ENCODE measurements at regions not wholly inside any gene's neighbourhood (a gene's known extent, or its start where the extent isn't known, plus 50 kb on each side); places are given as distances from the start of the nearest gene placed in this dataset.
"Not testable (repeated sequence)": the region's sequence is repeated elsewhere in the genome, so short reads cannot be mapped to it uniquely, and the experiment has no call there.

- Histone ChIP-seq H3K4me1 (peaks cover 0 to 30% (median 8%) of the 10 kb centered on the region in 3 donors), H3K27me3 (no peaks in the 10 kb centered on the region), H3K4me3 (no peak overlapping the region), H3K36me3 (no peaks in the 10 kb centered on the region), H3K27ac (no peak overlapping the region), H3K9me3 (no peaks in the 10 kb centered on the region)
- ATAC-seq = no peak
- TF ChIP-seq, protein P1, sequence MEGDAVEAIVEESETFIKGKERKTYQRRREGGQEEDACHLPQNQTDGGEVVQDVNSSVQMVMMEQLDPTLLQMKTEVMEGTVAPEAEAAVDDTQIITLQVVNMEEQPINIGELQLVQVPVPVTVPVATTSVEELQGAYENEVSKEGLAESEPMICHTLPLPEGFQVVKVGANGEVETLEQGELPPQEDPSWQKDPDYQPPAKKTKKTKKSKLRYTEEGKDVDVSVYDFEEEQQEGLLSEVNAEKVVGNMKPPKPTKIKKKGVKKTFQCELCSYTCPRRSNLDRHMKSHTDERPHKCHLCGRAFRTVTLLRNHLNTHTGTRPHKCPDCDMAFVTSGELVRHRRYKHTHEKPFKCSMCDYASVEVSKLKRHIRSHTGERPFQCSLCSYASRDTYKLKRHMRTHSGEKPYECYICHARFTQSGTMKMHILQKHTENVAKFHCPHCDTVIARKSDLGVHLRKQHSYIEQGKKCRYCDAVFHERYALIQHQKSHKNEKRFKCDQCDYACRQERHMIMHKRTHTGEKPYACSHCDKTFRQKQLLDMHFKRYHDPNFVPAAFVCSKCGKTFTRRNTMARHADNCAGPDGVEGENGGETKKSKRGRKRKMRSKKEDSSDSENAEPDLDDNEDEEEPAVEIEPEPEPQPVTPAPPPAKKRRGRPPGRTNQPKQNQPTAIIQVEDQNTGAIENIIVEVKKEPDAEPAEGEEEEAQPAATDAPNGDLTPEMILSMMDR (IDR thresholded peaks at IDR 0.05) = no peak
- TF ChIP-seq EP300 (IDR thresholded peaks at IDR 0.05) (no peak), POLR2AphosphoS5 (IDR thresholded peaks at IDR 0.05) (no peak)
Observed at GRCh38 chr12:88816201-88816600, 235.9 kb upstream of the KITLG start.

DNA sequence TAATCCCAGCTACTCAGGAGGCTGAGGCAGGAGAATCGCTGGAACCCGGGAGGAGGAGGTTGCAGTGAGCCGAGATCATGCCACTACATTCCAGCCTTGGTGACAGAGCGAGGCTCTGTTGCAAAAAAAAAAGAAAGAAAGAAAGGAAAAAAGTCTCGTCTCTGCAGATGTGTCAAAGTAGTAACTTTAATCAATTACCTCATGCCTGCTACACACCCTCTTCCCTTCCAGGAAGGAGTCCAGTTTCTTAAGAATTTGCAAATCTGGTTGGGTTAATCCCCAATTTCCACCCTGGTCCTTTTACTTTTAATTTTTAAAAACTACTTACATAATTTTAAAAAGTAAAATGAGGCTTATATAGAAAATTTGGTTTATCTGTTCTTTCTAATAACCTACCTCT is 234.5 kb upstream of the KITLG start:
- no peak overlapping the region for H3K4me3 ChIP-seq
- TF ChIP-seq EP300 (IDR thresholded peaks at IDR 0.05) (no peak), POLR2A (IDR thresholded peaks at IDR 0.05) (no peak), POLR2AphosphoS5 (IDR thresholded peaks at IDR 0.05) (no peak)
- TF ChIP-seq, protein P1 (IDR thresholded peaks at IDR 0.05) = no peak
- no peaks in the 10 kb centered on the region for H3K9me3 ChIP-seq
- H3K4me1 ChIP-seq = peaks cover 0 to 39% (median 8%) of the 10 kb centered on the region in 3 donors
- WGBS, 2 donors (ENCODE audit: low coverage in 1 of 2) = 67 to 82% methylated on average over 5 of the region's 5 CpGs
- no peak overlapping the region for H3K27ac ChIP-seq
- ATAC-seq = no peak
- H3K27me3 ChIP-seq = no peaks in the 10 kb centered on the region
- no peaks in the 10 kb centered on the region for H3K36me3 ChIP-seq

DNA sequence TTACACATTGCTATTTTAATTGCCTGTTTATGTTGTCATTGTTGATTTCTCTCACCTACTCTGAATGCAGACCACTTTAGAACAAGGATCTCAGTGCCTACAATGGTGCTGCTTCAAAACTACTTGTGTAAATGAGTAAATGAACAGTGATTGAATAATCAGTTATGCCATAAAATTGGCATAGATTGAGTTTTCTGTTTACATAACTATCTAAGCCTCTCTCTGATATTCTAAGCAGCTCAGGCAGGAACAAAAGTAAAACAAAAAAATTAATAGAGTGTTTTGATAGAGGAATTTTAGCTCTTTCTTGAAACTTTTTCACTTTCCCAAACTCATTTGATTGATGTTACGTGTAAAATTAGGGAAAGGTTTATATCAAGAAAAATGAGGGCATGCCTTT is 232.3 kb upstream of the KITLG start:
- Histone ChIP-seq H3K27ac (no peak overlapping the region), H3K4me1 (peaks cover 0 to 44% (median 7%) of the 10 kb centered on the region in 3 donors), H3K27me3 (no peaks in the 10 kb centered on the region), H3K36me3 (no peaks in the 10 kb centered on the region), H3K9me3 (no peaks in the 10 kb centered on the region), H3K4me3 (no peak overlapping the region)
- 89 to 90% methylated on average over 1 of the region's 1 CpG for WGBS, 2 donors (ENCODE audit: low coverage in 1 of 2)
- no peak for ATAC-seq
- TF ChIP-seq EP300 (IDR thresholded peaks at IDR 0.05) (no peak), POLR2A (IDR thresholded peaks at IDR 0.05) (no peak), POLR2AphosphoS5 (IDR thresholded peaks at IDR 0.05) (no peak)
- TF ChIP-seq, protein P1 (IDR thresholded peaks at IDR 0.05) = no peak

- H3K36me3 ChIP-seq = no peaks in the 10 kb centered on the region
- ATAC-seq = no peak
- H3K27ac ChIP-seq = no peak overlapping the region
- TF ChIP-seq EP300 (IDR thresholded peaks at IDR 0.05) = no peak
- TF ChIP-seq POLR2A (IDR thresholded peaks at IDR 0.05) = no peak
- no peak for TF ChIP-seq POLR2AphosphoS5 (IDR thresholded peaks at IDR 0.05)
- TF ChIP-seq, protein P1 (IDR thresholded peaks at IDR 0.05) = no peak
- H3K9me3 ChIP-seq = no peaks in the 10 kb centered on the region
- H3K4me3 ChIP-seq = no peak overlapping the region
- no peaks in the 10 kb centered on the region for H3K27me3 ChIP-seq
- H3K4me1 ChIP-seq = peaks cover 0 to 33% (median 0%) of the 10 kb centered on the region in 3 donors
- WGBS, 2 donors (ENCODE audit: low coverage in 1 of 2) = 47 to 71% methylated on average over 1 of the region's 1 CpG
Observed at GRCh38 chr12:88810806-88811205, 230.5 kb upstream of the KITLG start.

- H3K27ac ChIP-seq, H3K36me3 ChIP-seq, ATAC-seq, H3K9me3 ChIP-seq, H3K4me3 ChIP-seq, H3K27me3 ChIP-seq: not testable (repeated sequence)
- WGBS, 2 donors (ENCODE audit: low coverage in 1 of 2) = 75 to 100% methylated on average over 1 of the region's 1 CpG
- peaks cover 0 to 30% (median 0%) of the 10 kb centered on the region in 3 donors for H3K4me1 ChIP-seq
Observed at GRCh38 chr12:88809841-88810240, 229.6 kb upstream of the KITLG start.

Measured in gastroesophageal sphincter (tissue), 4 donors.